ENCODE measurements at regions not wholly inside any gene's neighbourhood (a gene's known extent, or its start where the extent isn't known, plus 50 kb on each side); places are given as distances from the start of the nearest gene placed in this dataset.

DNA sequence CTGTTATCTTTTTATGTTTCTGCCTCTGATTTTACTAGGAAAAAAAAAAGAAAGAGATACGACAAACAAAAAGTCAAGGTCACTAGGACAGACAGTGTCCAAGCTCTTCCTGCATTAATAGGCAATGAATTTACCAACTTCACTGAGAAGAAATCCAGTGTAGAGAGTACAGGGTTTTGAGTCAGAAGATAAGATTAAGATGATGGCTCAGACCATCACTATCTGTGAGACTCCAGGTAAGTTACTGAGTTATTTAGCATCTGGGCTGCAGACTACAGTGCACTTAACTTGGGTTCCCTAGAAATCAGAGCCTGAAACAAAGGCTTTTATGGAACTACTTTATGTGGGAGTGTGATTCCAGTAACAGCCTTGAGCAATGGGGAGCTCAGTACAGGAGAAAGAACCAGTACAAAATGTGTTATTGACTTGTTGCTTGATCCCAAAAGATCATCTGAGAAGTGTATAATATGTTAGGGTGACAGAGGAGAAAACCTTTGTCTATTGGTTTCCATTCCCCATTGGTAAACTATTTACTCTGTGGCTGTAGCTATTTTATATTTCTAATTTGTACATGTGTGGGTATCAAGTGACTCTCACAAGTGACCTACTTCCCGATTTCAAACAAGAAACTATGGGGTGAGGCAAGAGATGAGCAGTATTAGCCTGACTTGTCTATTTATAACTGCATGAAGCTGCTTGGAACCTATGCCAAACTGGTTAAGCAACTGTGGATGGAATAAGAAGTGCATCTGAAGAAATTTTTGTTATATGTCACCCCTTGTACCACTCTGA is 395.8 kb downstream of the RAB38 start:
- Histone ChIP-seq H3K4me3 (replicated peaks in 1 of 4; ENCODE audit: control extremely low read depth in 1 of 4, insufficient read depth in 1 of 4, low read depth in 3 of 4, low read length in 4 of 4) (no peak overlapping the region), H4K20me1 (ENCODE audit: control insufficient read depth, extremely low read depth, insufficient read depth, low read length) (no peaks in the 10 kb centered on the region), H3K4me1 (ENCODE audit: control insufficient read depth, extremely low read depth, insufficient read depth, low read length) (no peaks in the 10 kb centered on the region), H3K27me3 (ENCODE audit: control insufficient read depth, insufficient read depth, low read length) (no peaks in the 10 kb centered on the region), H3K36me3 (ENCODE audit: control insufficient read depth, insufficient read depth, low read length) (no peaks in the 10 kb centered on the region), H3K27ac (ENCODE audit: insufficient read depth, low read length) (no peak overlapping the region), H3K79me2 (ENCODE audit: control insufficient read depth, insufficient read depth, low read length) (no peaks in the 10 kb centered on the region), H3K9ac (ENCODE audit: insufficient read depth, low read length) (no peak overlapping the region), H3K9me3 (ENCODE audit: control insufficient read depth, insufficient read depth, low read depth, low read length) (no peaks in the 10 kb centered on the region), H2AFZ (ENCODE audit: low read length) (no peak overlapping the region), H3K4me2 (ENCODE audit: extremely low read depth, insufficient read depth, low read length) (no peak overlapping the region)
- TF ChIP-seq EZH2 (IDR thresholded peaks at IDR 0.05; ENCODE audit: low read length, missing control alignments), result no peak
- TF ChIP-seq, protein P1, sequence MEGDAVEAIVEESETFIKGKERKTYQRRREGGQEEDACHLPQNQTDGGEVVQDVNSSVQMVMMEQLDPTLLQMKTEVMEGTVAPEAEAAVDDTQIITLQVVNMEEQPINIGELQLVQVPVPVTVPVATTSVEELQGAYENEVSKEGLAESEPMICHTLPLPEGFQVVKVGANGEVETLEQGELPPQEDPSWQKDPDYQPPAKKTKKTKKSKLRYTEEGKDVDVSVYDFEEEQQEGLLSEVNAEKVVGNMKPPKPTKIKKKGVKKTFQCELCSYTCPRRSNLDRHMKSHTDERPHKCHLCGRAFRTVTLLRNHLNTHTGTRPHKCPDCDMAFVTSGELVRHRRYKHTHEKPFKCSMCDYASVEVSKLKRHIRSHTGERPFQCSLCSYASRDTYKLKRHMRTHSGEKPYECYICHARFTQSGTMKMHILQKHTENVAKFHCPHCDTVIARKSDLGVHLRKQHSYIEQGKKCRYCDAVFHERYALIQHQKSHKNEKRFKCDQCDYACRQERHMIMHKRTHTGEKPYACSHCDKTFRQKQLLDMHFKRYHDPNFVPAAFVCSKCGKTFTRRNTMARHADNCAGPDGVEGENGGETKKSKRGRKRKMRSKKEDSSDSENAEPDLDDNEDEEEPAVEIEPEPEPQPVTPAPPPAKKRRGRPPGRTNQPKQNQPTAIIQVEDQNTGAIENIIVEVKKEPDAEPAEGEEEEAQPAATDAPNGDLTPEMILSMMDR (conservative IDR thresholded peaks at IDR 0.05 in 1 of 2, IDR thresholded peaks at IDR 0.05 in 1 of 2; ENCODE audit: low read depth in 1 of 2, low read length in 2 of 2), result no peak
- no peak for DNase-seq (ENCODE audit: low read depth in 2 of 2)

DNA sequence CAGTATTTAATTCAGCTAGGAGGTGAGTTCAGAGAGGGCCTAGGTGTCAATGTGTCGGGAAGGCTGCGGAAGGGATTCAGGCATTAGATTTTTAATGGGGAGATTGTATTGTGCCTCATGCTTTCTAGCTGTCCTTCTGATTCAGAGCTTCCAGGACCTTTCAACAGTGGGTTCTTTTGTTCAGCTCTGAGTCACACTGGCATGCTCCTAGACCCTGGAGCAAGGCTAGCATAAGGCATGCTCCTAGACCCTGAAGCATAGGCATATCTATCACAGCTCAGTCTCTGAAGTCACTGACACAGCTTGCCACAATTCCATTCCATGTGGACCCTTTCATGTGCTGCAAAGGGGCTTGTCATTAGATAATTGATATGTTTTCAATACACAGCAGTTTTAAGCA is 396.9 kb downstream of the RAB38 start:
- Histone ChIP-seq H3K9me3 (ENCODE audit: control insufficient read depth, insufficient read depth, low read depth, low read length) (no peaks in the 10 kb centered on the region), H4K20me1 (ENCODE audit: control insufficient read depth, extremely low read depth, insufficient read depth, low read length) (no peaks in the 10 kb centered on the region), H3K79me2 (ENCODE audit: control insufficient read depth, insufficient read depth, low read length) (no peaks in the 10 kb centered on the region), H3K4me1 (ENCODE audit: control insufficient read depth, extremely low read depth, insufficient read depth, low read length) (no peaks in the 10 kb centered on the region), H3K36me3 (ENCODE audit: control insufficient read depth, insufficient read depth, low read length) (no peaks in the 10 kb centered on the region), H3K27ac (ENCODE audit: insufficient read depth, low read length) (no peak overlapping the region), H3K9ac (ENCODE audit: insufficient read depth, low read length) (no peak overlapping the region), H2AFZ (ENCODE audit: low read length) (no peak overlapping the region), H3K4me3 (replicated peaks in 1 of 4; ENCODE audit: control extremely low read depth in 1 of 4, insufficient read depth in 1 of 4, low read depth in 3 of 4, low read length in 4 of 4) (no peak overlapping the region), H3K4me2 (ENCODE audit: extremely low read depth, insufficient read depth, low read length) (no peak overlapping the region), H3K27me3 (ENCODE audit: control insufficient read depth, insufficient read depth, low read length) (no peaks in the 10 kb centered on the region)
- no peak for TF ChIP-seq EZH2 (IDR thresholded peaks at IDR 0.05; ENCODE audit: low read length, missing control alignments)
- TF ChIP-seq, protein P1 (conservative IDR thresholded peaks at IDR 0.05 in 1 of 2, IDR thresholded peaks at IDR 0.05 in 1 of 2; ENCODE audit: low read depth in 1 of 2, low read length in 2 of 2), result no peak
- DNase-seq (ENCODE audit: low read depth in 2 of 2), result peak in 1 of 2 donors; percentile 47

DNA sequence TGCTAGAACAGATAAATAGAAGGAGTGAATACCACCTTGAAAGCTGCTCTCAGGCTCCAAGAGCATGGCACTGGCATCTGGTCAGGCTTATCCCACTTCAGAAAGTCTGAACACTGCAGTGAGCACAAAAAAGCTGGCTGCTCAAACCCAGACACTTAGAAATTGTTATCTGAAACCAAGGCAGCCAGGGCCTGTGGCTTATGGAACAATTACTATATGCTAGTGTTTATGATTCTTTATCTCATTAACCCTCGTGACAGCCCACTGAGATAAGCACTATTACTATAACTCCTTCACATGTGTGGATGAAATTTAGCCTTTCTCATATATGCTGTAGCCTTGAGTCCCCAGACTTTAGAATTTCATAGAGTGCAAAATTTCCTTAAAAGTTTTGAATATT is 400.2 kb downstream of the RAB38 start:
- Histone ChIP-seq H3K79me2 (ENCODE audit: control insufficient read depth, insufficient read depth, low read length) (no peaks in the 10 kb centered on the region), H3K4me3 (replicated peaks in 1 of 4; ENCODE audit: control extremely low read depth in 1 of 4, insufficient read depth in 1 of 4, low read depth in 3 of 4, low read length in 4 of 4) (no peak overlapping the region), H3K27ac (ENCODE audit: insufficient read depth, low read length) (no peak overlapping the region), H3K4me1 (ENCODE audit: control insufficient read depth, extremely low read depth, insufficient read depth, low read length) (no peaks in the 10 kb centered on the region), H3K27me3 (ENCODE audit: control insufficient read depth, insufficient read depth, low read length) (no peaks in the 10 kb centered on the region), H2AFZ (ENCODE audit: low read length) (no peak overlapping the region), H3K9ac (ENCODE audit: insufficient read depth, low read length) (no peak overlapping the region), H4K20me1 (ENCODE audit: control insufficient read depth, extremely low read depth, insufficient read depth, low read length) (no peaks in the 10 kb centered on the region), H3K4me2 (ENCODE audit: extremely low read depth, insufficient read depth, low read length) (no peak overlapping the region), H3K9me3 (ENCODE audit: control insufficient read depth, insufficient read depth, low read depth, low read length) (no peaks in the 10 kb centered on the region), H3K36me3 (ENCODE audit: control insufficient read depth, insufficient read depth, low read length) (no peaks in the 10 kb centered on the region)
- no peak for TF ChIP-seq EZH2 (IDR thresholded peaks at IDR 0.05; ENCODE audit: low read length, missing control alignments)
- TF ChIP-seq, protein P1 (conservative IDR thresholded peaks at IDR 0.05 in 1 of 2, IDR thresholded peaks at IDR 0.05 in 1 of 2; ENCODE audit: low read depth in 1 of 2, low read length in 2 of 2), result no peak
- DNase-seq (ENCODE audit: low read depth in 2 of 2), result no peak
